ENCODE measurements at regions not wholly inside any gene's neighbourhood (a gene's known extent, or its start where the extent isn't known, plus 50 kb on each side); places are given as distances from the start of the nearest gene placed in this dataset.

GRCh38 chr2:19747310-19748072 lies 154.3 kb downstream of the TTC32 start (continued):
- TF ChIP-seq PAXIP1 (CRISPR knock-in tag; conservative IDR thresholded peaks at IDR 0.05) (no peak), ZNF713 (CRISPR knock-in tag; IDR thresholded peaks at IDR 0.05) (no peak), ZNF704 (CRISPR knock-in tag; IDR thresholded peaks at IDR 0.05; ENCODE audit: borderline replicate concordance) (no peak), GTF3A (CRISPR knock-in tag; conservative IDR thresholded peaks at IDR 0.05) (no peak), ZNF232 (CRISPR knock-in tag; IDR thresholded peaks at IDR 0.05; ENCODE audit: borderline replicate concordance) (no peak), TOPORS (CRISPR knock-in tag; IDR thresholded peaks at IDR 0.05) (no peak), IRF1 (CRISPR knock-in tag; IDR thresholded peaks at IDR 0.05; ENCODE audit: low read depth) (no peak), ZNF546 (CRISPR knock-in tag; conservative IDR thresholded peaks at IDR 0.05) (no peak), RFX3 (CRISPR knock-in tag; IDR thresholded peaks at IDR 0.05) (no peak), ATF2 (CRISPR knock-in tag; IDR thresholded peaks at IDR 0.05) (no peak), FOXM1 (CRISPR knock-in tag; IDR thresholded peaks at IDR 0.05) (no peak), ARNTL (CRISPR knock-in tag; IDR thresholded peaks at IDR 0.05) (no peak)

Data from HepG2 (cell line).